ENCODE measurements at regions not wholly inside any gene's neighbourhood (a gene's known extent, or its start where the extent isn't known, plus 50 kb on each side); places are given as distances from the start of the nearest gene placed in this dataset.

GRCh38 chr16:47777220-47777619, 316.1 kb downstream of the PHKB start:
- no peak overlapping the region for H3K4me3 ChIP-seq (ENCODE audit: insufficient read length, low read depth)
- TF ChIP-seq SUZ12 (IDR thresholded peaks at IDR 0.05; ENCODE audit: extremely low read depth, insufficient read depth, insufficient read length) (no peak), YY1 (IDR thresholded peaks at IDR 0.05; ENCODE audit: insufficient read depth, insufficient read length) (no peak), ZNF274 (IDR thresholded peaks at IDR 0.05; ENCODE audit: low read depth, low read length) (no peak)
- no peak overlapping the region for H3K9ac ChIP-seq (ENCODE audit: insufficient read length, low read depth)
- no peaks in the 10 kb centered on the region for H3K4me1 ChIP-seq (ENCODE audit: insufficient read depth, insufficient read length)
- no peaks in the 10 kb centered on the region for H3K36me3 ChIP-seq (ENCODE audit: insufficient read depth, insufficient read length, low read length)
- no peak for DNase-seq (ENCODE audit: low read depth, low spot score)
- H3K27me3 ChIP-seq (ENCODE audit: insufficient read depth, insufficient read length) = no peaks in the 10 kb centered on the region
- peaks cover 6% of the 10 kb centered on the region for H3K9me3 ChIP-seq (ENCODE audit: insufficient read depth, low read length)

- Histone ChIP-seq H3K9me3 (ENCODE audit: insufficient read depth, low read length) (peaks cover 6% of the 10 kb centered on the region), H3K27me3 (ENCODE audit: insufficient read depth, insufficient read length) (no peaks in the 10 kb centered on the region), H3K4me1 (ENCODE audit: insufficient read depth, insufficient read length) (no peaks in the 10 kb centered on the region), H3K9ac (ENCODE audit: insufficient read length, low read depth) (no peak overlapping the region), H3K36me3 (ENCODE audit: insufficient read depth, insufficient read length, low read length) (no peaks in the 10 kb centered on the region), H3K4me3 (ENCODE audit: insufficient read length, low read depth) (no peak overlapping the region)
- no peak for TF ChIP-seq ZNF274 (IDR thresholded peaks at IDR 0.05; ENCODE audit: low read depth, low read length)
- TF ChIP-seq SUZ12 (IDR thresholded peaks at IDR 0.05; ENCODE audit: extremely low read depth, insufficient read depth, insufficient read length) = no peak
- no peak for TF ChIP-seq YY1 (IDR thresholded peaks at IDR 0.05; ENCODE audit: insufficient read depth, insufficient read length)
- peak; percentile 76 for DNase-seq (ENCODE audit: low read depth, low spot score)
Observed at GRCh38 chr16:47774661-47775060, 313.5 kb downstream of the PHKB start.

GRCh38 chr16:47753659-47754058, 292.5 kb downstream of the PHKB start:
- no peaks in the 10 kb centered on the region for H3K36me3 ChIP-seq (ENCODE audit: insufficient read depth, insufficient read length, low read length)
- DNase-seq (ENCODE audit: low read depth, low spot score) = no peak
- H3K27me3 ChIP-seq (ENCODE audit: insufficient read depth, insufficient read length) = no peaks in the 10 kb centered on the region
- H3K9me3 ChIP-seq (ENCODE audit: insufficient read depth, low read length) = no peaks in the 10 kb centered on the region
- TF ChIP-seq YY1 (IDR thresholded peaks at IDR 0.05; ENCODE audit: insufficient read depth, insufficient read length) = no peak
- TF ChIP-seq ZNF274 (IDR thresholded peaks at IDR 0.05; ENCODE audit: low read depth, low read length) = no peak
- no peak overlapping the region for H3K9ac ChIP-seq (ENCODE audit: insufficient read length, low read depth)
- H3K4me1 ChIP-seq (ENCODE audit: insufficient read depth, insufficient read length) = no peaks in the 10 kb centered on the region
- H3K4me3 ChIP-seq (ENCODE audit: insufficient read length, low read depth) = no peak overlapping the region

Data from NT2/D1 (cell line).